Astrocyte (in vitro differentiated cells and primary cell): ENCODE measurements at regions not wholly inside any gene's neighbourhood (a gene's known extent, or its start where the extent isn't known, plus 50 kb on each side); places are given as distances from the start of the nearest gene placed in this dataset.

Experiments used
- EZH2 ChIP-seq: IDR thresholded peaks from 2 replicates; pipeline ENCODE4 v1.6.1; 2012; ENCODE audit warnings: mild to moderate bottlenecking, low read length, inconsistent platforms; ENCODE audit not compliant: insufficient read depth
- TF ChIP-seq, protein P1 (sequence below): IDR thresholded peaks from 2 replicates; pipeline ENCODE4 v1.5.1; 2011; ENCODE audit warnings: low read depth, mild to moderate bottlenecking, inconsistent platforms, low read length, moderate library complexity; ENCODE audit not compliant: insufficient read depth

DNA sequence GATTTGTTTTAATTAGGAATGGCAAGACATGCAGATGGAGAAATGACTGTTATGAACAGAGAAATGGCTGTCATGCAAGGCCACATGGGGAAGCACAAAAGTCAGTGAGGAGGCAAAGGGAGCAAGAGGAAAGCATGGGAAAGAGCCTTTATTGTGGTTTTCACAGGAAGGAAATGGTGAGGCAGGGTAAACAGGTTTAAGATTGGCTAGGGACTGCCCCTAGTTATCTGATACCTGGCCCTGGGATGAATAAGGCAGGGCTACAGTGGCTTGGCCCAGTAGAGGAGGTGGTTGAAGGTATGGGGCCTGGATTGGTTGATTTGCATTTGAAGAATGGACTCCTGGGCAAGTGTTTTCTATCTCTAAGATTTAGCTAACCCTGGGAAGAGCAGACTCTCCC is 168.7 kb upstream of the CNOT2 start:
- TF ChIP-seq, protein P1, sequence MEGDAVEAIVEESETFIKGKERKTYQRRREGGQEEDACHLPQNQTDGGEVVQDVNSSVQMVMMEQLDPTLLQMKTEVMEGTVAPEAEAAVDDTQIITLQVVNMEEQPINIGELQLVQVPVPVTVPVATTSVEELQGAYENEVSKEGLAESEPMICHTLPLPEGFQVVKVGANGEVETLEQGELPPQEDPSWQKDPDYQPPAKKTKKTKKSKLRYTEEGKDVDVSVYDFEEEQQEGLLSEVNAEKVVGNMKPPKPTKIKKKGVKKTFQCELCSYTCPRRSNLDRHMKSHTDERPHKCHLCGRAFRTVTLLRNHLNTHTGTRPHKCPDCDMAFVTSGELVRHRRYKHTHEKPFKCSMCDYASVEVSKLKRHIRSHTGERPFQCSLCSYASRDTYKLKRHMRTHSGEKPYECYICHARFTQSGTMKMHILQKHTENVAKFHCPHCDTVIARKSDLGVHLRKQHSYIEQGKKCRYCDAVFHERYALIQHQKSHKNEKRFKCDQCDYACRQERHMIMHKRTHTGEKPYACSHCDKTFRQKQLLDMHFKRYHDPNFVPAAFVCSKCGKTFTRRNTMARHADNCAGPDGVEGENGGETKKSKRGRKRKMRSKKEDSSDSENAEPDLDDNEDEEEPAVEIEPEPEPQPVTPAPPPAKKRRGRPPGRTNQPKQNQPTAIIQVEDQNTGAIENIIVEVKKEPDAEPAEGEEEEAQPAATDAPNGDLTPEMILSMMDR, result no peak
- no peak for TF ChIP-seq EZH2
